ENCODE measurements at regions not wholly inside any gene's neighbourhood (a gene's known extent, or its start where the extent isn't known, plus 50 kb on each side); places are given as distances from the start of the nearest gene placed in this dataset.

GRCh38 chr3:64405211-64405835, 180.1 kb upstream of the PRICKLE2 start:
- DNase-seq (ENCODE audit: low read depth in 1 of 2, low spot score in 1 of 2): no peak
- Histone ChIP-seq H3K4me3 (no peak overlapping the region), H3K4me1 (no peaks in the 10 kb centered on the region), H3K9me3 (no peaks in the 10 kb centered on the region), H3K27ac (no peak overlapping the region), H3K4me2 (no peak overlapping the region)
- WGBS (ENCODE audit: missing lambda C conversion rate): 86% methylated on average over 1 of the region's 1 CpG
- ChIA-PET POLR2A (no interaction called here), CTCF (interaction anchor here (0.8 to 2.9 kb wide), 4 partner anchors 13 to 341 kb away, joined by 3 to 11 read pairs (median 3); partner anchors contain the start of gene PRICKLE2)
- TF ChIP-seq HES2 (IDR thresholded peaks at IDR 0.05) (no peak), ATOH8 (CRISPR knock-in tag; IDR thresholded peaks at IDR 0.05; ENCODE audit: low read depth) (no peak), FOSB (CRISPR knock-in tag; IDR thresholded peaks at IDR 0.05) (no peak), NPAS2 (CRISPR knock-in tag; IDR thresholded peaks at IDR 0.05; ENCODE audit: borderline replicate concordance) (no peak), NFE2L2 (conservative IDR thresholded peaks at IDR 0.05; ENCODE audit: low read length) (no peak), ZSCAN20 (CRISPR knock-in tag; IDR thresholded peaks at IDR 0.05) (no peak), POLR2A (IDR thresholded peaks at IDR 0.05; ENCODE audit: low read length) (no peak), HMGXB4 (CRISPR knock-in tag; IDR thresholded peaks at IDR 0.05; ENCODE audit: borderline replicate concordance) (no peak), PHF8 (IDR thresholded peaks at IDR 0.05; ENCODE audit: borderline replicate concordance, low read depth) (no peak), KDM1A (IDR thresholded peaks at IDR 0.05; ENCODE audit: low read depth) (no peak), RARB (CRISPR knock-in tag; IDR thresholded peaks at IDR 0.05) (no peak)
- no peak for FAIRE-seq
- no peak for ATAC-seq

- Histone ChIP-seq H3K27ac (no peak overlapping the region), H3K4me2 (no peak overlapping the region), H3K4me3 (no peak overlapping the region), H3K4me1 (peaks cover 12% of the 10 kb centered on the region; the same call in 2 of the 3 replicates), H3K9me3 (no peaks in the 10 kb centered on the region)
- DNase-seq (ENCODE audit: low read depth in 1 of 2, low spot score in 1 of 2) (no peak), ATAC-seq (no peak), FAIRE-seq (no peak)
- TF ChIP-seq RAD21 (conservative IDR thresholded peaks at IDR 0.05 in 1 of 2, IDR thresholded peaks at IDR 0.05 in 1 of 2) (no peak), USF2 (IDR thresholded peaks at IDR 0.05) (no peak), JUN (IDR thresholded peaks at IDR 0.05) (no peak), HEYL (CRISPR knock-in tag; IDR thresholded peaks at IDR 0.05) (no peak)
- ChIA-PET CTCF (interaction anchor here (1.1 to 2.5 kb wide), 10 partner anchors 27 to 370 kb away, joined by 3 to 9 read pairs (median 5); partner anchors contain the start of gene PRICKLE2), POLR2A (interaction anchor here (1.4 kb wide), 1 partner anchor 176 kb away, joined by 3 read pairs; the partner anchor contains the start of gene PRICKLE2)
- 66% methylated on average over 3 of the region's 3 CpGs for WGBS (ENCODE audit: missing lambda C conversion rate)
Observed at GRCh38 chr3:64400706-64401105, 175.4 kb upstream of the PRICKLE2 start.

- ATAC-seq (peak; percentile 70 to 85; a peak in 4 of 6 replicates), FAIRE-seq (no peak), DNase-seq (ENCODE audit: low read depth in 1 of 2, low spot score in 1 of 2) (peak; percentile 35 to 54)
- no peaks in the 10 kb centered on the region for H3K9me3 ChIP-seq
- H3K4me2 ChIP-seq: no peak overlapping the region
- peaks cover 12% of the 10 kb centered on the region; the same call in 2 of the 3 replicates for H3K4me1 ChIP-seq
- ChIA-PET CTCF (interaction anchor here (0.5 to 2.5 kb wide), 14 partner anchors 9 to 370 kb away, joined by 3 to 18 read pairs (median 4); partner anchors contain the start of gene PRICKLE2), POLR2A (interaction anchor here (1.4 kb wide), 1 partner anchor 174 kb away, joined by 3 read pairs; the partner anchor contains the start of gene PRICKLE2)
- H3K27ac ChIP-seq: peak overlapping the region; percentile 55 to 72; a peak in 4 of 6 replicates
- no peak overlapping the region for H3K4me3 ChIP-seq
- TF ChIP-seq RAD21 (conservative IDR thresholded peaks at IDR 0.05 in 1 of 2, IDR thresholded peaks at IDR 0.05 in 1 of 2) (peak; percentile 81 to 83), SMC3 (IDR thresholded peaks at IDR 0.05) (peak; percentile 84), HOXA7 (CRISPR knock-in tag; IDR thresholded peaks at IDR 0.05) (no peak), CTCF (IDR thresholded peaks at IDR 0.05) (peak; percentile 69), EHMT2 (IDR thresholded peaks at IDR 0.05; ENCODE audit: low read depth) (no peak), GATA3 (IDR thresholded peaks at IDR 0.05; ENCODE audit: borderline replicate concordance) (no peak), POLR2A (IDR thresholded peaks at IDR 0.05; ENCODE audit: low read length) (no peak)
Observed at GRCh38 chr3:64399205-64399800, 174.0 kb upstream of the PRICKLE2 start.
